ENCODE measurements at regions not wholly inside any gene's neighbourhood (a gene's known extent, or its start where the extent isn't known, plus 50 kb on each side); places are given as distances from the start of the nearest gene placed in this dataset.

- ChIA-PET POLR2A (ENCODE audit: unreplicated experiment) (no interaction called here), CTCF (no interaction called here)
- no peaks in the 10 kb centered on the region for H3K79me1 ChIP-seq (ENCODE audit: low read depth in 1 of 2, low read length in 2 of 2)
- H3K27me3 ChIP-seq (ENCODE audit: control insufficient read depth, insufficient read depth, low read length) = no peaks in the 10 kb centered on the region
- DNase-seq (no peak), ATAC-seq (ENCODE audit: low read depth) (no peak)
- no peak overlapping the region for H2BK15ac ChIP-seq (ENCODE audit: low read depth, low read length)
- no peak overlapping the region for H2BK20ac ChIP-seq (ENCODE audit: low read depth, low read length)
- dilution Hi-C loops (cut with HindIII; ENCODE audit: low sequenced_read_pairs, unreplicated experiment) = no loop called here
- in situ Hi-C loops (cut with MboI; ENCODE audit: low sequenced_read_pairs) = loop anchor here (25.0 kb wide), 1 partner anchor 390 kb away; no protein-coding TSS in a partner anchor
- H3K4me1 ChIP-seq (ENCODE audit: control insufficient read depth, insufficient read depth, low read length) = no peaks in the 10 kb centered on the region
- H3K4me2 ChIP-seq (ENCODE audit: low read depth, low read length) = no peak overlapping the region
- intact Hi-C loops (cut with micrococcal nuclease) = no loop called here
- H2AFZ ChIP-seq (replicated peaks; ENCODE audit: low read length, poor library complexity) = no peak overlapping the region
- H3K4ac ChIP-seq (ENCODE audit: low read depth, low read length) = no peak overlapping the region
- no peak overlapping the region for H2BK120ac ChIP-seq (ENCODE audit: low read depth, low read length)
- H3K36me3 ChIP-seq (ENCODE audit: control insufficient read depth, insufficient read depth, low read length) = no peaks in the 10 kb centered on the region
- no peaks in the 10 kb centered on the region for H3K9me3 ChIP-seq (ENCODE audit: control insufficient read depth, insufficient read depth, low read length)
- H3K27ac ChIP-seq (ENCODE audit: insufficient read depth, low read length) = no peak overlapping the region
- no peak overlapping the region for H2AK9ac ChIP-seq (replicated peaks; ENCODE audit: low read depth, low read length, poor library complexity)
- no peak overlapping the region for H2AK5ac ChIP-seq (ENCODE audit: low read depth, low read length)
- no peaks in the 10 kb centered on the region for H3K9me1 ChIP-seq (ENCODE audit: insufficient read depth, low read length)
- TF ChIP-seq RAD21 (IDR thresholded peaks at IDR 0.05; ENCODE audit: low read length) (no peak), MAFK (IDR thresholded peaks at IDR 0.05; ENCODE audit: low read depth, low read length) (peak; percentile 65)
- no TSS peak for BruUV-seq (replicated peaks)
- no peak overlapping the region for H3K14ac ChIP-seq (replicated peaks; ENCODE audit: low read depth, low read length)
- no peak overlapping the region for H3K4me3 ChIP-seq (ENCODE audit: insufficient read depth, low read depth, low read length)
- H3K9ac ChIP-seq (ENCODE audit: low read depth, low read length) = no peak overlapping the region
- no peak overlapping the region for H2BK5ac ChIP-seq (ENCODE audit: low read depth, low read length, poor library complexity, severe bottlenecking)
- no peak overlapping the region for H4K5ac ChIP-seq (ENCODE audit: low read depth, low read length)
- H4K8ac ChIP-seq (ENCODE audit: low read depth in 2 of 2, low read length in 2 of 2) = no peak overlapping the region
- H3K23ac ChIP-seq (ENCODE audit: low read depth, low read length) = no peak overlapping the region
- no peak overlapping the region for H3K18ac ChIP-seq (ENCODE audit: low read depth, low read length)
- WGBS, 2 experiments (ENCODE audit: extremely low coverage in 2 of 2, insufficient read length in 1 of 2) = no CpG with 5 or more reads among the region's 1 CpG
- no peaks in the 10 kb centered on the region for H4K20me1 ChIP-seq (ENCODE audit: insufficient read depth, low read length)
- no peak overlapping the region for H4K91ac ChIP-seq (ENCODE audit: insufficient read depth, low read depth, low read length)
- no peak overlapping the region for H3K56ac ChIP-seq (ENCODE audit: extremely low read depth, insufficient read depth, low read length)
These were observed 535.7 kb downstream of the COL11A1 start for GRCh38 chr1:102572637-102573036.
